ENCODE measurements at regions not wholly inside any gene's neighbourhood (a gene's known extent, or its start where the extent isn't known, plus 50 kb on each side); places are given as distances from the start of the nearest gene placed in this dataset.

DNA sequence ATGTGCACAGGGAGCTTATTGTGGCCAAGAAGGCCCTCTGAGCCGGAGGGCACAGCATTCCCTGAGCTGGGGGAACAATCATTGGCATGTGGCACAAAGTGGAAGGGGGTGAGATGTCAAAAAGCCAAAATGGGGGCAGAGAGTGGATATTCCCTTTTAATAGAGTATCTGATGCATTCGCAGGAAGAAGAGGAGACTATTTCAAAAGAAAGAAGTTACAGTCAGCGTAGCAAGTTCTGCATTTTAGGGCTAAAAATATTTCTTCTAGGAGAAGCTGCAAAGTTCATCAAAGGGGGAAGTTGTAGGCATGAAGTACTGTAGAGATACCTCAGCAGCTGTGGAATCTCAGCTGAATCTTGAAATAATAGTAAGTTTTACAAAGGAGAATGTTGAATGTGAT is 136.0 kb upstream of the WDR11 start:
- TF ChIP-seq POLR2A (IDR thresholded peaks at IDR 0.05; ENCODE audit: low read depth, low read length) (no peak), POLR2AphosphoS5 (IDR thresholded peaks at IDR 0.05; ENCODE audit: low read depth, low read length) (no peak)
